Eye (tissue), 1 donor: ENCODE measurements at regions not wholly inside any gene's neighbourhood (a gene's known extent, or its start where the extent isn't known, plus 50 kb on each side); places are given as distances from the start of the nearest gene placed in this dataset.
A peak's percentile ranks its signal among the peaks of the same experiment; 100 is the strongest.
"Not testable (repeated sequence)": the region's sequence is repeated elsewhere in the genome, so short reads cannot be mapped to it uniquely, and the experiment has no call there.

Experiments used
- DNase-seq: peaks from one replicate; pipeline ENCODE4 v3.0.0-alpha.2; 2015

DNA sequence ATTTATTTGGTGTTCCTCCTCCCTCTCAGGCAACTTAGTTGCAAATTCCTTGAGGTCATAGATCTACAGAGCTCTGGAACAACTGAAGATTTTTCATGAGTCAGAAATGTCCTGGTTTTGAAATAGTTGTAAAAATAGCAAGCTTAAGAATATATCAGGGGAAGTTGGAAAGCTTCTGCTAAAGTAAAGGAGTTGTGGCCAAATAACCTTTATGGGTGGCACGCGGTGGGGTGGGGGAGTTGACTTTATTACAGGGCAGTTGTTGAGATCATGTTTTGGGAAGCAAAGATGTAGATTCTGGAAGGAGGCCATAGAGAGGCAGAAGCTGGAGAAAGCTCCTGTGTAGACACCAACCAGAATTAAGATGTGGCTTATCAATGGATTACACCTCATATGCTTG lies 326.0 kb upstream of the MTPN start:
- no peak for DNase-seq

DNA sequence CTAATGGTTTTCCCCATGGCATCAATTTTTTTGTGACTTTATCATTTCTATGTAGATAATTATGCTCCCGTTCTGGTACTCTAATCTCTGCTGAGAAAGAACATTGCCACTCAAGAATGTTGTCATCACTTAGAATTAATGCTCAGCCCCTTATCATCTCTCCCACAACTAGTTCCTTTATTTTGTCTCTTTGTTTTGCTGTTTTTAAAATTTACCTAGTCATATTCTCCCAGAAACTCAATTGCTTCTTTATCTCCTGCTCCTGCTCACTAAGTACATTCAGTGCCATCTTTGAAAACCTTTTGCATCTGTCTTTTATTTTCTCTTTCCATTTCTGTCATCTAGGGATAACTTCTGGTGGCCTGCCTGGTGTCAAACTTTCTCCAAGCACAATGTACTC lies 324.9 kb upstream of the MTPN start:
- DNase-seq = no peak

DNA sequence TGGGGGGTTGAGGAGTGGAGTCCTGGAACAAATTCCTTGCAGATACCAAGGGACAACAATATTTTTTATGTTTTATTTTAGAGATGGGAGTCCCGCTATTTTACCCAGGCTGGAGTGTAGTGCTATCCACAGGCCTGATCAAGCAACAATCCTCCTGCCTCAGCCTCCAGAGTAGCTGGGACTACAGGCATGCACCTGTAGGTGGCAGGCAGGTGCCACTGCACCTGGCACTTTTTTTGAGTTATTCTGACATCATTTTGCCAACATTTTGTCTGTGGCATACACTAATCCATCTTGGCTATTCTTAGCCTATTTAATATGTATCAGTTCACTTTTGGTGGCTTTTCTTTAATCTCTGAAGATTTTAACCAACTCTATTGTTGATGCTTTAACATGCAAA lies 317.8 kb upstream of the MTPN start:
- no peak for DNase-seq

DNA sequence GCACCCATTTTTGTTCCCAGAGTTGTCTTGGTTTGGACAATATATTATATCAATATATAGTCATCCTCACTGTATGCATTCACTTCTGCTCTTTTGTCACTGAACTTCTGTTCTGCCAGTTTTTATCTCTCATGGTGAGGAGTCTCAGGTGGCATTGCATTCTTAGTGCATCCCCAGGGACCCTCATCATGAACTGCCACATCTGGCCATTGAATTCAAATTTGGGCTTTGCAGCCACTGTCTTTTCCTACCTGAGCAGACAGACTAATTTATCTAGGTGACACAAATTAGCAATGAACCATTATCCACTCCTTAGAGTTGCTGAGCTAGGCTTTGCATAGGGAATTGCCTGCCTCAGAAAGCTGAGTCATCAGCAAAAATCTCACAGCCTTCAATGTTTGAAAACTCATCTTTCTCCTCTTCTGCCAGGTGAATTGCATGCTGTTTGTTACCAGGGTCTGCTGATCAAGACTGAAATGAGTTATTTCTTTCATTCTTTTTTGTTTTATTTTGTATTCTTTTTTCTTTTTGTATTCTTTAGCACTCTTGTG lies 316.8 kb upstream of the MTPN start:
- DNase-seq = no peak

DNA sequence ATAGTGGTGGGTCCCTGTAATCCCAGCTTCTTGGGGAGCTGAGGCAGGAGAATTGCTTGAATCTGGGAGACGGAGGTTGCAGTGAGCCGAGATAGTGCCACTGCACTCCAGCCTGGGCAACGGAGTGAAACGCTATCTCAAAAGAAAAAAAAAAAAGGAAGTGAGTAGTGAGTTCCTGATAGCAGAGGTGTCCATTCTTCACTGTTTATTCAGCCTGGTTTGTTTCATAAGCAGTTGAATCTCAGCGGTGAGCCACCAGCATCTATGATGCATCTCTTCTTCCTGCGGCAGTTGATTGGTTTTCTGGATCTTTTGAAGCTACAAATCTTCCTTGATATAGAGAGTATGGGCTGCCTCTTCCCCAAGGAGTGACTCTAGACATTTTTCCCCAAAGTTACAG lies 316.1 kb upstream of the MTPN start:
- no peak for DNase-seq

DNA sequence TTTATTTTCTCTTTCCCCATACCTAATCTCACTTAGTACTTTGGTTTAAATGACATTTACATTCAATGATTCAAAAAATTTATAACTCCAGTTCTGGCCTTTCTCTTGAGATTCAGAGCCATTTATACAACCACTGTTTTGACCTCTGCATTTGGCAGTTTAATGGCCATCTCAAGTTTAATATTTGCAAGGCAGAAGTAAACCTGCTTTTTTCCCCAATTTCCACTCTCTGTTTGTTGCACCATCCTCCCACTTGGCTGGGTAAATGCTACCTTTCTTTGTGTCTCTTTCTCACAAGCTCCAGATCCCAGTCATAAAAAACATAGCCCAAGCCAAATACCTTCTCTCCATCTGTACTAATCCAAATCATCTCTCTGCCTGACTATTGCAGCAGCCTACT lies 315.2 kb upstream of the MTPN start:
- DNase-seq = no peak

DNA sequence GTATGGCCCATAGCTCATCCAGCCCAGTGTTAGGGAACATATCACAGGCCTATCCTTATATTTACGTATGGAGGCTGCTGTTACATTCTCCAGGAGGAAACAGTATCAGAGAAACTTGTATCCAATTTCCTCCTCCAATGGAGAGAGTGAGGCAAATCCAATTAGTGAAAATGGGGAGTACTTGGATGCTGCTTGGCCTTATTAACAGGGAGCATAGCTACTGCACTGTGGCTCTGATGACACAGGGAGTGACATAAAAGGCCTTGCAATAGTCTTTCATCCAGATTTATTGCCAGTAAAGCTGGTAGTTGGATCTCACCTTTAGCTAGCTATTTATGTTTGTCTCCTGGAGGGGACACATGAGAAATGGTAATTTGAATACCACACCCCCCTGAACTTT lies 313.2 kb upstream of the MTPN start:
- DNase-seq = no peak

DNA sequence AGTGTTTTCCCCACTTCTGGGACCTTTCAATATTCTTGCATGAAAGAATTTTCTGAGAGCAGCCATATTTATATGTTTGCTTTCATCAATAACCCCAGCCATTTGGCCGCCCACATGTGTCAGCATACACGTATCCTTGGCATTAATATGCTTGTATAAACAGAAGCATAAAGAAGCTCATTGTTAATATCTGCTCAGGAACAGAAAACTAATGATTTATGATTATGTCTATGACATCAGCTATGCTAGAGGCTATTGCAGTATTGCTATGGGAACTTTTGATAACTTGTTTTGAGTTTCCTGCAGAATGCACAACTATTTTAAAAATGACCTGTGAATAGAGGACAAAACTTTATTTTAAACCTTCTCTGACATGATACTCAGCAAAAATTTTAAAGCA lies 300.9 kb upstream of the MTPN start:
- DNase-seq = no peak

DNA sequence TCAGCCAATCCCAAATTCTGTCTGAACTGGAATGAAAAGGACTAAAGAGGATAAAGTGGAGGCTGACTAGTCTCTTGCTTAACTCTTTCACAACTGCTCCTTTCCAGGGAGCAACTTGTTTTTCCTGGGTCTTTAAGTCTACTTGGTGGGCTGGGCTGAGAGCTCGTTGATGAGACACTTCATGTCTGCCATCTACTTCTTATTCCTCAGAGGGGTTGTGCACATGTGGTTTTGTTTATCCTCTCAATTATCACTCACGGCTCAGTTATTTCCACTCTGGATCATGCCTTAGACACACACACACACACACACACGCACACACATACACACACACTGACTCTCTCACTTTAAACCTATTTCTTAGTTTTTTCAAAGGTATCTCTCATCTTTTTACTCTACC lies 298.6 kb upstream of the MTPN start:
- peak; percentile 24 for DNase-seq

DNA sequence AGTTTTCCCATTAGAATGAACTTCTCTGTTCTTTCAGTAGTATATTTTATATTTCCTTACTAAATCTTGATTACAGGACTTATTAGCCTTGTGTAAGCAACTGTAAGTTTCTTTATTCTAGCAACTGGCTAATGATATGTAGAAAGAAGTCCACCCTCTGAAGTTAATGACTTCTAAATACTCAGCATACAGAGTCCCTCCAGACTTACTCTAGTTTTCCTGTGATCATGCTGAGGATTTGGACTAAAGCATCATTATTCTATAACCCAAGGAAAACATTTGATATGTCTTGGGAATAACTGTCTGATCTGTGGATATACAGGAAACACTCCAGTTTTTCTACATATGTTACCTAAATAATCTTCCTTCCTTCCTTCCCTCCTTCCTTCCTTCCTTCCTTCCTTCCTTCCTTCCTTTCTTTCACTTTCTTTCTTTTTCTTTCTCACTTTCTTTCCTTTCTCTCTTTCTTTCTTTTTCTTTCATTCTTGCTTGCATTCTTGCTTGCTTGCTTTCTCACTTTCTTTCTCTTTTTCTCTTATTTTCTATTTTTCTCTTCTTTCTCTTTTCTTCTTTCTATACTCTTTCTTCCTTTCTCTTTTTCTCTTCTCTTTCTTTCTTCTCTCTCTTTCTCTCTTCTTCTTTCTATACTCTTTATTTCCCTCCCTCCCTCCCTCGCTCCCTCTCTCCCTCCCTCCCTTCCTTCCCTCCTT lies 297.6 kb upstream of the MTPN start:
- no peak for DNase-seq

DNA sequence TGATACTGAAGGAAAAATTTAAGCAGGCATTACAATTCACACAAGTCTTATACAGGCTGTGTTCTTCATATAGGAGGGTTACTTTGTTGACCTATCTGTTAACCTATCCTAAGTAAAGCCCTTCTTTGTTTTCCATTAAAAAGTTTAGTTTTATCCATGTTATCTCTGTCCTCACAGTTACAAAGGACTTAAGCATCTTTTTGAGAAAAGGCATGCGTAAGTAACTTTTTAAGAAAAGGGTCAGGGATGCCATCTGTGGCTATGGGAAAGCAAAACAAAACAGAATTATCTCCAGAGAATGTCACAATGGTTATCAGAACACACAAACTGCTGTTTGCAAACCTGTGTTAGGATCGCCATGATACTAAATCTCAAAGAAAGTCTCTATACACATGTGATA lies 295.8 kb upstream of the MTPN start:
- no peak for DNase-seq

DNA sequence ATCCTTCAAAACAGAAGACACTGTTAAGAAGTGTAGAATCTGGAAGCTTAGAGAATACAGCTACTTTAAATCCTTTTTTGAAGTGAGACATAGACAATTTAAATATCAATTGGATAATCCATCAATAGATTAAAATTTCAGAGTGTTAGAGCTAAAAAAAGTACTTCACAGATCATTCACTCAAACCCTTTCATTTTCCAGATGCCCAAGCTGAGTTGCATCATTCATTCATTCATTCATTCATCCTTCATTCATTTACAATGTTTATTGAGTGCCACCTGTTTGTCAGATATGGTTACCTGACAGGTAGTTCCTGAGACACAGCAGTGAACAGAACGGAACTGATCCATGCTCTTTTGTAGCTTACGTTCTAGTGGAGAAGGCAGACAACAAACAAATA lies 290.7 kb upstream of the MTPN start:
- no peak for DNase-seq

DNA sequence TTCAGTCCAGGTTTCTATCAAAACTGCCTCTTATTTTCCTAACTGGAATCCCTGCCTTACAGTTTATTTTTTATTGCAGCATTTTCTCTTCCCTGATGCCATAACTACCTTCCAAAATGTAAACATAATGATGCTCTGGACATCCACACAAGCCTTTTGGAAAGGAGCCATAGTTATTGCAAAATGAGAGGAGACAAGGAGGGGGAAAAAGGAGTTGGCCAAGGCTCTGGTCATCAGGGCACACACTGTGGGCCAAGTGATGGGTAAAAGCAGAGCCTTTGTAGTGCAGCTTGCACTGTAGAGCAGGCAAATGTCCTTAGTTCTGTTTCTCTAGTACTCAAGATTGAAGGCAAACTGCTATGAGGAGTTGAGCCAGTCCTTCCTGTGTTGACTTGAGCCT lies 289.3 kb upstream of the MTPN start:
- no peak for DNase-seq

DNA sequence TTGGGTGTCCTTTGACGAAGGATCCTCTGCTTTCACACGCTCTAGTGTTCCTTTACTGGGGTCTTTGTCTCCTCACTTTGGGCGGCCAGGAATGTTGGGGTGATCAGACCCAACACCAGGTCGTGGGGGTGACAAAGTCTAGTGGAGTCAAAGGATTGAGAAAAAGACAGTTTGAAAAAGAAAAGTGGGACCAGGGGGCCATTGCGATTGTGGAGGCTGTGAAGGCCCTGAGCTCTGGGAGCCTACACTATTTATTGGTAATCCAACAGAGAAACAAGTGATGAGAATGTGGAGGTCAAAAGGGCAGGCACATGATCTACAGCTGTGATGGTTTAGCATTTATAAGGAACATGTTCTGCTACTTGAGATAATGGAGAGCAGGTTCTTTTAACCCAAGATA lies 287.1 kb upstream of the MTPN start:
- DNase-seq = not testable (repeated sequence)

DNA sequence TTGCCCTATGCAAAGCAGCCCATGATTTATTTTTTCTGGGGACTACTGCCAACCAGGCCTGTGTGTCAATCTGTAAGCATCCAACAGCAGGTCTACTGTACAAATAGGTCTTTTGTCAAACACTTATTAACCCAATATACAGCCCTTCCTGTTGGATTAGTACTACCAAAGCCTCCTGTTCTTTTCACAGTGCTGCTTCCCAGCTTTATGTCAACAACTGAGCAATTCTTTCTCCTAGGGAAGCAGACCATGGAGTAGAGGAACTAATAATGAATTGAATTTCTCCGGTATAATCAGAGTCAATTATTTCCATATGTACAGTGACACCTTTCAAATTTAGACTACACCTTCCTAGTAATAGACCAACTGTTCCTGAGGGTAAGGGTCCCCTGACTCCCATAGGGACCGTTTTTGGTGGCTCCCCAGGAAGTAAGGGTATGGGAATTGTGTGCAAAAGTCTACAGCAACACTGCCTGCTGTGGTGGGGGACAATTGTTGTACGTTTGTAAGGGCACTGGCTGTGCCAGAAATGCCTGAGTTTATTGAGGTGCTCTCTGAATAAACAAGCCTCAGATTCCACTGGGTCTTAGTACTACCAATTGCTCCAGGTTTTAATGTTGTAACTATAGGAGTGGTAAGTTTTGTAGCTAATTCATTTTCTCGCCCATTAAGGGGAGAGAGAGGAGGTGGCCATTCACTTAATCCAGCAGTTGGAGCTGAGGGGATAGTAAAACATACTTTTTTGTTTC lies 286.1 kb upstream of the MTPN start:
- DNase-seq = not testable (repeated sequence)

DNA sequence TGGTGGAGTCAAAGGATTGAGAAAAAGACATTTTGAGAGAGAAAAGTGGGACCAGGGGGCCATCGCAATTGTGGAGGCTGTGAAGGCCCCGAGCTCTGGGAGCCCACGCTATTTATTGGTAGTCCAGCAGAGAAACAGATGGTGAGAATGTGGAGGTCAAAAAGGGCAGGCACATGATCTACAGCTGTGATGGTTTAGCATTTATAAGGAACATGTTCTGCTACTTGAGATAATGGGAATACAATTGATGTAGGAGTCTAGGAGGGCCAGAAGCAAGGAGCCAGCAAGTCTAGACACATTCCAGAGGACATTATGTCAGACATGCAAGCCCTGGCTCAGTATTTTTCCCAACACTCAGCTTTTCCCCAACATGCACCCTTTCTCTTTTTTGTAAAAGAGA lies 283.4 kb upstream of the MTPN start:
- DNase-seq = not testable (repeated sequence)

DNA sequence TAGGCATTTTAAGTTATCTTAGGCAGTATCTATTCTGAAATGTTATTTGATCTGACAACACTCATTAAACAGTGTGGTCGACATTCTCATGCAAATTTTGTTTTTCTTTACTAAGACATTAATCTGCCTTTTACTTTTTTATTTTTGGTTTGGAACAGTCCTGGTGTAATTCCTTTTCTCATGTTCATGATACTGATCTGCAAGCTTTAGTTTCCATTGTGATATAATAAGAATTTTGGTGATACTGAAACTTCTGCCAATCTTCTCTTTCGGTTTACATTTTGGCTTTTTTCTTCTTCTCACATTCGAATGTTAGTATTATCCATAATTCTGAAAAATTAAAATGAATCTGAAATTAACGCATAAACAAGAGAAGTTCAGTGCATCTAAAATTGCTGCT lies 281.9 kb upstream of the MTPN start:
- no peak for DNase-seq

DNA sequence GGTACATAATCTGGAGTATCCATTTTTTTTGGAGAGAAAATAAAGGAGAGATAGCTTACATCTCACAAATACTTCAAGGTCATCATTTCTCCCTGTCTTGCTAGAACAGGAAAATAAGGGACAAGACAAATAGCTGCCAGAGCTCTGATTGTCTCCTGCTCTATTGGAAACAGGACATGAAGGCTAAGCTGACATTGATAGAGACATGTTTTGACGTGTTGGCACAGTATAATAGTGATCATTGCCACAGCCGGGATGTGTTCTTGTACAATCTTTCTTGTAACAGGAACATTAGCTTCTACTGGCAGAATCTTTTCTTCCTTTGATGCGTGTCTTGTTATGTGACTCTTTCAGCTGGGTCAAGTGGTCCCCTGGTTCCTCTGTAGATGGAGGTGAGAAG lies 279.3 kb upstream of the MTPN start:
- DNase-seq = no peak

DNA sequence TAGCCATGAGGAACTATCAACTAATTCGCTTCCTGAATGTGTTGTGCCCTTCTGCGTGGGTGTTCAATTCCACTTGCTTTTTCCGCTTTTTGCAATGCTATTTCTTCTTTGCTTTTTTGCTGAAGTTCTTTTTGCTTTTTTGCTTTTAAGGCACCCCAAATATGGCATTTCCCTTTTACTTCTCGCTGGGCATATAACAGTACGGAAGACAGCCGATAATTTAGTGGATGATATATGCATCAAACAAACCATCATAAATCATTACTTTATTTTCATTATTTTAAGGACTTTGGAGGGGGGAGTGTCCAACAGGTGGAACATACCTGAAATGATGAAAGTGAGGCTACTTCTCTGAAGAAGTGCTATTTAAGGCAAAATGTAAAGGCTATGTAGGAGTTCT lies 277.0 kb upstream of the MTPN start:
- DNase-seq = no peak

DNA sequence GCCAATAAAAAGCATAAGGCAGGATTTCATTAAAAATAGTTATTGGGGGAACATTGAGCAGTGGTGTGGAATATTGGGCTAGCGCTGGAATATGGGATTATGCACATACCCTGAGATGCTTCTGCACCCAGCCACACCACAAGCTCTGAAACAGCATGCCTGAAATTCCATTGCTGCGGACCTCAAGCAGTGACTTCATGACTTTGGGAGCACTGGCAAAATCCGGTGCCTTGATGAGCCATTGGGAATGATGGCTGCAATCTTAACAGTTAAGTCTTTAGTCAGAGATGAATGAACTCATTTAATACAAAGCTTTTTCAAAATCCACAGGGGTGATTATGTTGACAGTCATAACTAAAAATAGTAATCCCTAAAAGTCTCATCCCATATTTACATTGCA lies 274.7 kb upstream of the MTPN start:
- DNase-seq = no peak

DNA sequence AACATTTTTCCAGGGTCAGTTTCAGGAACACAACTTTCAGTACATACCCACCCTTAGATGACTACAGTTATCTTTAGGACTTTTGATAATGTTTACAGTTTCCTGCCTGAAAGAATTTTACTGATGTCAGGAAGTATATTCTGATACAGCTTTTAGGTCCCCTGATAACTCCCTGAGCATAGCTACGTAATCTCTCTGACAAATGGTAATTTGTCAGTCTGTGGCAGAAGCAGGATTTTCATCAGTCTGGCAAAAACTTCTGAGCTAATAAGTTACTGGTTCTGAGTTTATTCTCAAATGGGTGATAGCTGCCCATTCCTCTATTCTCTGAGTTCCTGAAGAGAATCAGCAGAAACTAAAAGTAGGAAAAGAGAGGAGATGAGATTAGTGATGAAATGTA lies 270.1 kb upstream of the MTPN start:
- DNase-seq = no peak

DNA sequence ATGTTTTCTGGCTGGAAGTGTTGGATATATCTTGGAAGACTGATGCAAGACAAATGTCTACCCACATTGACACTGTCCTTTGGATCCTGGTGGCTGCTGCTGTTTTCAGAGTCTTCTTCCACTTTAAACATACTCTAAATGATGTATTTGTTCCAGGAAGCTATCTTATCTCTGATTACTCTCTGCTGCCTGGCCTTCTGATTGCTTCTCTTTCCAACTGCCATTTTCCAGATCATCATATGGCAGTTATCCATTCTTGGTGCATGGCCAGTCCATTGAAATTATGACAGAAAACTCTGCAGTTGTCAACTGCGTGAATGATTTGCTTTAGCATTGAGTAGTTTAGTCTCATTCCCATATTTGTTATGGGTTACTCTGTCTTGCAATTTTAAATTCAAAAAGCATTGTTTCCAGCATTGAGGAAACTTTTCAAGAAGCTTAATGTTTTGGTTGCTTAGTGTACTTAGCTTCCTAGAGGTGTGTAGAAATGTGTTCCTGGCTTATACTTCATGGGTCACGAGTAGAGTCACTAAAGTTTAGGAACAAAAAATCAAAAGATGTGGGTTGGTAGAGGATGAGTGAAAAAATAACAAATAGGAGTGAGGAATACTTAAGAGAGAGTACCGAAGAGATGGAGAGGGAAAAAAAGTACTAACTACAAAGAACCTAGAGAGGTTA lies 268.3 kb upstream of the MTPN start:
- DNase-seq = no peak

DNA sequence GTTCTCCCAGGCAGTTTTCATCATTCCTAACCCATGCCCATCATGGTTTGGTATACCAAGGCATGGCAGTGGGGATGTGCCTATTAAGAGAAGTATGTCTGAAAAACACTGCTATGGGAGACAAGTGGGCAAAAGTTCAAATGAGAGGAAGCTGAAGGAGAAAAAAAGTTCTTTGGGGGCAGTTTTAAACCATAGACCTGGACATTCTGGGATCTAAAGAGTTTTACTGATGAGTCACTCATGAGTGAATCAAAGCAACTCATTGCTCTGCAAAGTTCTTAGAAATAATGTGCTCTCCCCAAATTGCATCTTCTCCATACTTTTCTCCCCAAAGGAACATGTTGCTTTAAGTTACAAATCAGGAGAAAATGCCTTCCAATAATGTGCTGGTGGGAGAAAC lies 256.9 kb upstream of the MTPN start:
- DNase-seq = no peak

DNA sequence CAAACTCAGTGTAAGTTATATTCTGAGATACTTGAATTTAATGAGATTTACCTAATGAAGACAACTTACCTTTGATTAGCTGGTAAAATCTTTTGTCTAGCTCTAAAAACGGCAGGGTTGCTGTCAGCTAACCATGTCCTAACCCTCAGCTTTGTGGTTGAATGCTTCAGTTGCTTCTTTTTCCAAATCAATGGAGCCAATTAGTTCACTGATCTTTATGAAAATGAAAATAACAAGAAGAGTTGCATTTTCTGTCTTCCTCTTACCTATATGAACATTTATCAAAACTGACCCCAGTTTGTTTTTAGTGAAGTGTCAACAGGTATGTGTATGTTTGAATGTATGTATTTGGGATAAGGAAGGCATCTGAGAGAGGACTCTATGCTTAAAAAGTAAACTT lies 253.1 kb upstream of the MTPN start:
- DNase-seq = no peak
